ENCODE measurements at regions not wholly inside any gene's neighbourhood (a gene's known extent, or its start where the extent isn't known, plus 50 kb on each side); places are given as distances from the start of the nearest gene placed in this dataset. TPM values are rescaled to one million over a fixed set of nuclear protein-coding genes. Genes with fewer than 3 reads are reported as not detected.
"Not testable (repeated sequence)": the region's sequence is repeated elsewhere in the genome, so short reads cannot be mapped to it uniquely, and the experiment has no call there.

DNA sequence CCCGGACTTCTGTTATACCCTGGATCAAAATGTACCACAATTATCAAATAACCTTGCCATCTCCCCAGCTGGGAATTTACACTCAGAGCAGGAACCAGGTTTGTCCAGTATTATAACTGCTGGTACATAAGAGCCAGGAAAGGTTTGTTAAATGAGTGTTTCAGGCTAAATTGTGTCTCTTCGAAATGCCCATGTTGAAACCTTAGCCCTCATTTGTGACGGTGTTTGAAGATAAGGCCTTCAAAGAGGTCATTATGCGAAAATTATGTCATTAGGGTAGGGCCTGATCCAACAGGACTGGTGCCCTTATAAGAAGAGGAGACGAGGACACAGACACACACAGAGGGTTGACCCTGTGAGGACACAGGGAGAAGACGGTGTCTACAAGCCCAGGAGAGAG, 73.5 kb upstream of the DHRSX start:
- Mint-ChIP-seq H3K9me3 (no peaks in the 10 kb centered on the region), H3K27me3 (peaks cover under 1% of the 10 kb centered on the region), H3K27ac (no peak overlapping the region), H3K36me3 (ENCODE audit: low read depth) (no peaks in the 10 kb centered on the region), H3K4me1 (peaks cover 9% of the 10 kb centered on the region), H3K4me3 (no peak overlapping the region)
- DNase-seq, result no peak
- ChIA-PET CTCF (no interaction called here), POLR2A (no interaction called here)

DNA sequence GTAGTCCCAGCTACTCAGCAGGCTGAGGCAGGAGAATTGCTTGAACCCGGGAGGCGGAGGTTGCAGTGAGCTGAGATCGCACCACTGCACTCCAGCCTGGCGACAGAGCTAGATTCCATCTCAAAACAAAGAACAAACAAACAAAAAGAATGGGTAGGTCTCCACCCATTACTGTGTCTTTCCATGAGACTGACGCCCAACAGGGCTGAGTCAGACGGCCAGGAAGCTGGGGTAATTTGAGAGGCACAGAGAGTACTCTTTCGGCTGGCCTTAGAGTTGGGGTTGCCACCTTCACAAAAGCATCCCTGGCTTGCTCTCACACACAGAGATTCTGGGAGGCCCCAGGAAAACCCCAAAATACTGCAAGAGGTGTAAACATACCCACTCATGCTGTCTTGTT, 72.0 kb upstream of the DHRSX start:
- no peak overlapping the region for H3K4me3 Mint-ChIP-seq
- H3K4me1 Mint-ChIP-seq, result no peaks in the 10 kb centered on the region
- ChIA-PET POLR2A (no interaction called here), CTCF (no interaction called here)
- no peaks in the 10 kb centered on the region for H3K27me3 Mint-ChIP-seq
- H3K27ac Mint-ChIP-seq, result no peak overlapping the region
- DNase-seq, result no peak
- H3K36me3 Mint-ChIP-seq (ENCODE audit: low read depth), result no peaks in the 10 kb centered on the region
- H3K9me3 Mint-ChIP-seq, result no peaks in the 10 kb centered on the region

- no peaks in the 10 kb centered on the region for H3K36me3 Mint-ChIP-seq (ENCODE audit: low read depth)
- H3K27me3 Mint-ChIP-seq, result no peaks in the 10 kb centered on the region
- no peak overlapping the region for H3K27ac Mint-ChIP-seq
- no peaks in the 10 kb centered on the region for H3K4me1 Mint-ChIP-seq
- H3K4me3 Mint-ChIP-seq, result no peak overlapping the region
- ChIA-PET CTCF (no interaction called here), POLR2A (no interaction called here)
- H3K9me3 Mint-ChIP-seq, result no peaks in the 10 kb centered on the region
- DNase-seq, result no peak
Measured at GRCh38 chrX:2568125-2568524, 67.3 kb upstream of the DHRSX start.

DNA sequence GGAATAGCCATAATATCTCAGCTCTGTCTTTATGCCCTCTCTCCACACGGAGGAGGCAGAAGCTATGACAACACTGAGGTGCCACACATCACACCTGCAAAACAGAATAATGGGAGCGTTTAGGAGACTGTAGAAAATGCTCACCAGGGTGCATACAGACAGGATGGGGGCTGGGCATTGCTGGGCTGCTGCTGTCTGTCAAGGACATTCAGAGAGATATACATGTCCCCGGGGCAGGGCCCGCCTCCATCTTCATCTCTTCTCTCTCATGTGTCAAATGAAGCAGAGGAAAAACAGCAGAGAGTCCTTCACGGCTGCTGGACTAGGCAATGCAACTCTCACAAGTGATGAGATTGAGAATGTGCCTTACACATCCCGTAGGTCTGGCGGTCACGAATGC, 65.3 kb upstream of the DHRSX start:
- CTCF ChIA-PET, result no interaction called here
- H3K9me3 Mint-ChIP-seq, result no peaks in the 10 kb centered on the region
- POLR2A ChIA-PET, result no interaction called here
- no peak for DNase-seq
- H3K27ac Mint-ChIP-seq, result no peak overlapping the region
- H3K36me3 Mint-ChIP-seq (ENCODE audit: low read depth), result no peaks in the 10 kb centered on the region
- H3K4me3 Mint-ChIP-seq, result no peak overlapping the region
- H3K27me3 Mint-ChIP-seq, result no peaks in the 10 kb centered on the region
- H3K4me1 Mint-ChIP-seq, result no peaks in the 10 kb centered on the region

DNA sequence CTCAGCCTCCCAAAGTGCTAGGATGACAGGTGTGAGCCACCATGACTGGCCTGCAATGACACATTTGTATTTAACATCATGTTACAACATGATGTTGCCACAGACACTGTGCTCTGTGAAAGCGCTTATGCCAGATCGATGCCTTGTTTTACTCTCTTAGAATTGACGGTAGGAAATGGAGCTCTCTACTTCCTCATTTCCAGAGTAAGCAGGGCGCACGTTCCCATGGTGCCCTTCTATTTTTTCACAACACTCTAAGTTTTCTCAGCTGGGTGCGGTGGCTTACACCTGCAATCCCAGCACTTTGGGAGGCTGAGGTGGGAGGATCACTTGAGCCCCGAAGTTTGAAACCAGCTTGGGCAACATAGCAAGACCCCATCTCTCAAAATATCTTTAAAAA, 60.7 kb upstream of the DHRSX start:
- no peak for DNase-seq
- H3K27me3 Mint-ChIP-seq, result peaks cover 2% of the 10 kb centered on the region
- CTCF ChIA-PET, result no interaction called here
- peaks cover 3% of the 10 kb centered on the region for H3K9me3 Mint-ChIP-seq
- POLR2A ChIA-PET, result no interaction called here
- no peak overlapping the region for H3K4me3 Mint-ChIP-seq
- no peak overlapping the region for H3K27ac Mint-ChIP-seq
- H3K36me3 Mint-ChIP-seq (ENCODE audit: low read depth), result no peaks in the 10 kb centered on the region
- no peaks in the 10 kb centered on the region for H3K4me1 Mint-ChIP-seq

DNA sequence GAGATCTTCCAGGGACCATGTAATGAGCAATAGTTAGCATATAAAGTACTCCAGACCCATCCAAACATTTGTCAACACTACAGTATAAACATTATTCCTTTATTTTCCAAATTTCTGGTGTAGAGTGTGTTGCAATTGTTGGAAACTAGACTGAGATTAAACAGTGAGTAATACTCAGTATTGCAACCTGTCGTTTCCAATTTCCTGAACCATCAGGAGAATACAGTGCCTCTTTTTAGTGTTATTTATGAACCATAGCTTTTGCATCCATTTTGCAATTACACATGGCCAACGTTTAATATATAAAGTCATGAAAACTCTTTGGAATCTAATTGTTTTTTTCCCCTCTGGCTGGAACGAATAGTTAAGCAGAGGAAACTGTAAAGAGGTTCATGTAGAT, 58.3 kb upstream of the DHRSX start:
- no peak overlapping the region for H3K4me3 Mint-ChIP-seq
- H3K36me3 Mint-ChIP-seq (ENCODE audit: low read depth), result no peaks in the 10 kb centered on the region
- no peak overlapping the region for H3K27ac Mint-ChIP-seq
- peaks cover 2% of the 10 kb centered on the region for H3K27me3 Mint-ChIP-seq
- no peaks in the 10 kb centered on the region for H3K4me1 Mint-ChIP-seq
- ChIA-PET POLR2A (no interaction called here), CTCF (no interaction called here)
- H3K9me3 Mint-ChIP-seq, result peaks cover 3% of the 10 kb centered on the region
- no peak for DNase-seq

DNA sequence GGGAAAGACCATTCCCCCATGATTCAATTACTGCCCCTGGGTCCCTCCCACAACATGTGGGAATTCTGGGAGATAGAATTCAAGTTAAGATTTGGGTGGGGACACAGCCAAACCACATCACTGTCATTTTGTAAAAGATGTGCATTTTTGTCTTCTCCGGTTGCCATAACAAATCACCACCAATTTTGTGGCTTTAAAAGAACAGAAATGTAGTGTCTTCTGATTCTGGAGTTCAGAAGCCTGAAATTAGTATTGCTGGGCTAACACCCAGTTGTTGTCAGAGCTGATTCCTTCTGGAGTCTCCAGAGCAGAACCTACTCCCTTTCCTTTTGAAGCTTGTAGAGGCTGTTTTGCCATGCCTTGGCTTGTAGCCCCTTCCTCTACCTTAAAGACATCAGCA, 54.1 kb upstream of the DHRSX start:
- peaks cover 5% of the 10 kb centered on the region for H3K9me3 Mint-ChIP-seq
- H3K4me1 Mint-ChIP-seq, result no peaks in the 10 kb centered on the region
- H3K36me3 Mint-ChIP-seq (ENCODE audit: low read depth), result no peaks in the 10 kb centered on the region
- POLR2A ChIA-PET, result no interaction called here
- peaks cover 3% of the 10 kb centered on the region for H3K27me3 Mint-ChIP-seq
- no peak overlapping the region for H3K4me3 Mint-ChIP-seq
- CTCF ChIA-PET, result no interaction called here
- H3K27ac Mint-ChIP-seq, result no peak overlapping the region
- DNase-seq, result no peak

GRCh38 chrX:2554066-2554465, 53.3 kb upstream of the DHRSX start:
- H3K36me3 Mint-ChIP-seq (ENCODE audit: low read depth); DNase-seq; H3K9me3 Mint-ChIP-seq; H3K4me3 Mint-ChIP-seq; POLR2A ChIA-PET; H3K27ac Mint-ChIP-seq; H3K27me3 Mint-ChIP-seq; H3K4me1 Mint-ChIP-seq; CTCF ChIA-PET: not testable (repeated sequence)

GRCh38 chrX:2552621-2553201, 51.9 kb upstream of the DHRSX start:
- Mint-ChIP-seq H3K27ac (no peak overlapping the region), H3K36me3 (ENCODE audit: low read depth) (no peaks in the 10 kb centered on the region), H3K27me3 (peaks cover 2% of the 10 kb centered on the region), H3K9me3 (peaks cover 5% of the 10 kb centered on the region), H3K4me1 (no peaks in the 10 kb centered on the region), H3K4me3 (no peak overlapping the region)
- ChIA-PET CTCF (no interaction called here), POLR2A (no interaction called here)
- DNase-seq, result no peak

DNA sequence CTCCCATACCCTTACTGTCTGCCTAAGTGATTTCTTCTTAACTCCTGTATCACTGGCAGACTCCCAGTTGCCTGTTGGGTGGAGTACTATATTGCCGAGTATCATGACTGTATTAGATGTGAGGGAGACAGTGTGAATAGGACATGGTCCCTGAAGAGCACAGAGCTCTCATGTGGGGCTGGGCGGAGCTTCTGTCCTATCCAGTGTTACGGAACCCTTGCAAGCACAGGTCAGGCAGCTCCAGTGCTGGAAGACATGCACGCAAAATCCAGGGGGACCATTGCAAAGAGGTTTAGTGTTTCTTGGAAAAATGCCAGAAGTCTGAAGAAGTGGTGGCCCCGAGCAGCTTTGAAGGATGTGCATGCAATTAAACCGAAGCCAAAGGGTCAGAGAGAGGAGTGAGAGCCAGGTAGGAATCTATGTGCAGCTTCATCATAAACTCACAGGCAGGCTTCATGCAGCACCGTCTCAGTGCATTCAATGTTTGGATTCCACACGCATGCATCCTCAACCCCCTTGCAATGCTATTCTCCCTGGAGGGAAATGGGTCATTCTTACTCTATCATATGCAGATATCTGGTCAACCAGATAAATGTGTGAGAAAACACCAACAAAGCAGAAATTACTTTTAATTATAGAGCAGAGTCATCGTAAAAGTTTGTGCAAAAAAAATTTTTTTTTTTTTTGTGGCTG, 49.7 kb upstream of the DHRSX start:
- ChIA-PET CTCF (no interaction called here), POLR2A (no interaction called here)
- peaks cover 2% of the 10 kb centered on the region for H3K27me3 Mint-ChIP-seq
- H3K27ac Mint-ChIP-seq, result no peak overlapping the region
- no peaks in the 10 kb centered on the region for H3K4me1 Mint-ChIP-seq
- no peaks in the 10 kb centered on the region for H3K36me3 Mint-ChIP-seq (ENCODE audit: low read depth)
- H3K4me3 Mint-ChIP-seq, result no peak overlapping the region
- peaks cover 3% of the 10 kb centered on the region for H3K9me3 Mint-ChIP-seq
- no peak for DNase-seq

Small RNA genes lying in the stretch of these regions (microRNA-seq; reads per million reads assigned to microRNA genes)
- not detected for gene MIR6089 (ENCODE audit: borderline microRNAs expressed, borderline replicate concordance)
